ENCODE measurements at regions not wholly inside any gene's neighbourhood (a gene's known extent, or its start where the extent isn't known, plus 50 kb on each side); places are given as distances from the start of the nearest gene placed in this dataset.

- TF ChIP-seq CTCF (IDR thresholded peaks at IDR 0.05), result no peak
- Mint-ChIP-seq H3K4me1 (ENCODE audit: low read depth) (peaks cover 25% of the 10 kb centered on the region), H3K27ac (no peak overlapping the region), H3K36me3 (ENCODE audit: low read depth) (no peaks in the 10 kb centered on the region), H3K4me3 (no peak overlapping the region), H3K27me3 (no peaks in the 10 kb centered on the region), H3K9me3 (no peaks in the 10 kb centered on the region)
- DNase-seq (no peak), ATAC-seq (ENCODE audit: poor library complexity) (no peak)
- intact Hi-C loops (cut with DNase I, micrococcal nuclease), result no loop called here
- ChIA-PET POLR2A (no interaction called here), CTCF (interaction anchor here (1.1 kb wide), 1 partner anchor 11 kb away, joined by 3 read pairs; no protein-coding TSS in a partner anchor)
- Histone ChIP-seq H3K4me3 (ENCODE audit: low read length) (no peak overlapping the region), H3K4me1 (ENCODE audit: insufficient read depth, low read length) (no peaks in the 10 kb centered on the region), H3K9me3 (ENCODE audit: control insufficient read depth in 1 of 2, insufficient read depth in 1 of 2, low read length in 2 of 2) (no peaks in the 10 kb centered on the region), H3K27ac (ENCODE audit: low read depth in 1 of 2, low read length in 2 of 2) (no peak overlapping the region), H3K36me3 (ENCODE audit: insufficient read depth, low read length) (no peaks in the 10 kb centered on the region), H3K27me3 (ENCODE audit: control insufficient read depth in 1 of 2, insufficient read depth in 2 of 2, low read length in 2 of 2) (no peaks in the 10 kb centered on the region)
Observed at GRCh38 chr9:130779153-130779855, 55.8 kb upstream of the ABL1 start.

- Histone ChIP-seq H3K4me3 (ENCODE audit: low read length) (no peak overlapping the region), H3K27ac (ENCODE audit: low read depth in 1 of 2, low read length in 2 of 2) (no peak overlapping the region), H3K36me3 (ENCODE audit: insufficient read depth, low read length) (no peaks in the 10 kb centered on the region), H3K4me1 (ENCODE audit: insufficient read depth, low read length) (no peaks in the 10 kb centered on the region), H3K27me3 (ENCODE audit: control insufficient read depth in 1 of 2, insufficient read depth in 2 of 2, low read length in 2 of 2) (no peaks in the 10 kb centered on the region), H3K9me3 (ENCODE audit: control insufficient read depth in 1 of 2, insufficient read depth in 1 of 2, low read length in 2 of 2) (no peaks in the 10 kb centered on the region)
- H3K36me3 Mint-ChIP-seq (ENCODE audit: low read depth), result no peaks in the 10 kb centered on the region
- DNase-seq, result no peak
- H3K4me3 Mint-ChIP-seq, result no peak overlapping the region
- CTCF ChIA-PET, result no interaction called here
- no peak for TF ChIP-seq CTCF (IDR thresholded peaks at IDR 0.05)
- no peaks in the 10 kb centered on the region for H3K9me3 Mint-ChIP-seq
- no peak for ATAC-seq (ENCODE audit: poor library complexity)
- intact Hi-C loops (cut with DNase I, micrococcal nuclease), result no loop called here
- POLR2A ChIA-PET, result no interaction called here
- no peak overlapping the region for H3K27ac Mint-ChIP-seq
- H3K27me3 Mint-ChIP-seq, result no peaks in the 10 kb centered on the region
- peaks cover 15% of the 10 kb centered on the region for H3K4me1 Mint-ChIP-seq (ENCODE audit: low read depth)
Observed at GRCh38 chr9:130780415-130780814, 54.6 kb upstream of the ABL1 start.

- Histone ChIP-seq H3K27me3 (ENCODE audit: control insufficient read depth in 1 of 2, insufficient read depth in 2 of 2, low read length in 2 of 2) (no peaks in the 10 kb centered on the region), H3K36me3 (ENCODE audit: insufficient read depth, low read length) (no peaks in the 10 kb centered on the region), H3K27ac (ENCODE audit: low read depth in 1 of 2, low read length in 2 of 2) (no peak overlapping the region), H3K9me3 (ENCODE audit: control insufficient read depth in 1 of 2, insufficient read depth in 1 of 2, low read length in 2 of 2) (no peaks in the 10 kb centered on the region), H3K4me1 (ENCODE audit: insufficient read depth, low read length) (no peaks in the 10 kb centered on the region), H3K4me3 (ENCODE audit: low read length) (no peak overlapping the region)
- Mint-ChIP-seq H3K36me3 (ENCODE audit: low read depth) (peaks cover under 1% of the 10 kb centered on the region), H3K4me3 (no peak overlapping the region), H3K9me3 (no peaks in the 10 kb centered on the region), H3K4me1 (ENCODE audit: low read depth) (peaks cover 9% of the 10 kb centered on the region), H3K27me3 (no peaks in the 10 kb centered on the region), H3K27ac (no peak overlapping the region)
- DNase-seq, result no peak
- POLR2A ChIA-PET, result interaction anchor here (0.7 kb wide), 1 partner anchor 1853 kb away, joined by 3 read pairs; no protein-coding TSS in a partner anchor
- TF ChIP-seq CTCF (IDR thresholded peaks at IDR 0.05), result no peak
- ATAC-seq (ENCODE audit: poor library complexity), result no peak
- intact Hi-C loops (cut with DNase I, micrococcal nuclease), result no loop called here
- CTCF ChIA-PET, result no interaction called here
Observed at GRCh38 chr9:130780865-130781504, 54.1 kb upstream of the ABL1 start.
